C4-2B (cell line): ENCODE measurements at regions not wholly inside any gene's neighbourhood (a gene's known extent, or its start where the extent isn't known, plus 50 kb on each side); places are given as distances from the start of the nearest gene placed in this dataset.

Experiments
- CTCF ChIP-seq: fragments of 450-650 bp; conservative IDR thresholded peaks from 2 replicates; pipeline ENCODE4 v1.5.1; 2017; ENCODE audit warnings: mild to moderate bottlenecking
- ZFX ChIP-seq: fragments of 450-650 bp; IDR thresholded peaks from 2 replicates; pipeline ENCODE4 v1.6.1; 2017

GRCh38 chr21:25103500-25104207 is 503.6 kb downstream of the MRPL39 start:
- TF ChIP-seq CTCF, result no peak
- no peak for TF ChIP-seq ZFX
